Activated naive CD8-positive, alpha-beta T cell treated with anti-CD3 and anti-CD28 coated beads, Interleukin-2, amount 50 U/mL, for 24 hours (primary cell): ENCODE measurements at regions not wholly inside any gene's neighbourhood (a gene's known extent, or its start where the extent isn't known, plus 50 kb on each side); places are given as distances from the start of the nearest gene placed in this dataset.

Source experiments
- ATAC-seq: fragments of 150-1000 bp; cut with Tn5 transposase; one replicate; pipeline ENCODE4 v1.10.0; 2021
- DNase-seq: peaks from one replicate; pipeline ENCODE4 v3.0.0; 2021
- H3K27ac Mint-ChIP-seq: one replicate; pipeline ENCODE4 v1.8.0; 2021; ENCODE audit warnings: mild to moderate bottlenecking, mixed read lengths
- H3K27me3 Mint-ChIP-seq: one replicate; pipeline ENCODE4 v1.8.0; 2021; ENCODE audit warnings: mixed read lengths
- H3K36me3 Mint-ChIP-seq: one replicate; pipeline ENCODE4 v1.8.0; 2021; ENCODE audit warnings: low read depth, mixed read lengths
- H3K4me1 Mint-ChIP-seq: one replicate; pipeline ENCODE4 v1.8.0; 2021; ENCODE audit warnings: mixed read lengths
- H3K4me3 Mint-ChIP-seq: one replicate; pipeline ENCODE4 v1.8.0; 2021; ENCODE audit warnings: mild to moderate bottlenecking, moderate library complexity, mixed read lengths
- H3K9me3 Mint-ChIP-seq: one replicate; pipeline ENCODE4 v1.8.0; 2021; ENCODE audit warnings: mixed read lengths

DNA sequence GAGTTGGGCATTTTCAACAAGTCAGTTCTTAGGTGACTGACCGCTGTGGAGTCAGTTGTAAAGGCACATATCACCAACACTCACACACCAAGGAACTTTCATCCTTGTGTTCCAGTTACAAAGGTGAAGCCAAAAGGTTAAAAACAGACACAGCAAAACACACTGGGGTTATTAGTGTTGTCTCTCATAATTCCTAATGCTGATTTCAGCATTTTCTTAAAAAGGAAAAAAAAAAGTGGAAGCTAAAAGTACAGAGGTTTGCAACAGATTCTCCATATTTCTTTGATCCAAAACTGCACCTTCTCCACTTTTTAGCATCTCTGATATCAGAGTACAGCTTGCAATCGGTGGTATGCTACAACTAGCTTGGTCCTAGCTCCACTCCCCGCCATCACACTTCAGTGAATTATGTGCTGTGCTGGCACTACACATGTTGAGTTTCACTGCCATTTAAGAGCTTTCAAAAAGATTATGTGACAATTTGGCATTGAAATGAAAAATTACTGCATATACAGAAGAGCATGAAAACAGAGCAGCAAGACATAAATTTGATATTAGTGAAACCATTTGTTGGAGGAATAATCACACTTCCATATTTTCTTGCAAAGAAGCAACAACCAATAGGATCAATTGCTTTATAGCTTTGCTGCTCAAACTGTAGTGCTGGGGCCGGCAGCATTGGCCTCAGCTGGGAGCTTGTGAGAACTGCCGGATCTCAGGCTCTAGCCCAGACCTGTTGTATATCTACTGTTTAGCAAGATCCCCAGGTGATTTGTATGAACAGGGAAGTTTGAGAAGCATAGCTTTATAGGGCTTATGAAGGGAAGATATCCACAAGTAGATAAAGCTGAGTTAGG lies 62.3 kb upstream of the DAPL1 start:
- no peak for ATAC-seq

DNA sequence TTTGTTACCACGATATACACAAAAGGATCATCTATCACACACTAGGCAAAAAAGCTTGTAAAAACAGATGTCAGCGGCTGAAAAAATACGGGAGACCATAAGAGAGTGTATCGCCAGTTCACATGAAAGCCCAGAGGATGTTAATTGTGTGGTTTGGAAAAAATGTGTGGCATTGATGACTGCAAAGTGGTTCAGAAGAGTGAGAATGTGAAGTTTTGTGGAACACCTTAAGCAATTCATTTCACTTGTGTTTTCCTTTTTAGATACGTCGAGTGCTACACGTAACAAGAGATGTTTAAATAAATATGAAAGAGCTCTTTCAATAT lies 61.7 kb upstream of the DAPL1 start:
- no peak for ATAC-seq
- Mint-ChIP-seq H3K27me3 (no peaks in the 10 kb centered on the region), H3K4me1 (no peaks in the 10 kb centered on the region), H3K27ac (no peak overlapping the region), H3K36me3 (no peaks in the 10 kb centered on the region), H3K9me3 (no peaks in the 10 kb centered on the region), H3K4me3 (no peak overlapping the region)
- DNase-seq, result no peak

More for the DNA sequence above, 62.3 kb upstream of the DAPL1 start:
- DNase-seq, result no peak
- no peaks in the 10 kb centered on the region for H3K4me1 Mint-ChIP-seq
- no peak overlapping the region for H3K27ac Mint-ChIP-seq
- no peak overlapping the region for H3K4me3 Mint-ChIP-seq
- no peaks in the 10 kb centered on the region for H3K36me3 Mint-ChIP-seq
- H3K9me3 Mint-ChIP-seq, result no peaks in the 10 kb centered on the region
- H3K27me3 Mint-ChIP-seq, result peaks cover 1% of the 10 kb centered on the region

DNA sequence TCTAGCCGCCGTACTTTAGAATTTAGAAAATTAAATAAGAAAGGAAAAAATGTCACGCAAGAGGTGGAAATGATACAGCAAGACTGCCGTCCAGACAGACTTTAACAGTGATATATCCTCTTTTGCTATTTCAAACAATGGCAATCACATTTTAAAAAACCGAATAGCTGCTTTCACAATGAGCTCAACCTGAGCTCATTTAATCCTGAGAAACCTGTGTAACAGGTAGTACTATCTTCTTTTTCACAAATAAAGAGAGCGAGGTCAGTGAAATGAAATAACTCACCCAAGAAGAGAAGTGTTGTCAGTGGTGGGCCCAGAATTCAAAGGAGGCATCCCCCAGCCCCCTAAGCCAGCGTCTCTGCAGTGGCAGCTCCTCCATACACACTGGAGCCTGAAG lies 60.7 kb upstream of the DAPL1 start:
- no peak overlapping the region for H3K4me3 Mint-ChIP-seq
- H3K4me1 Mint-ChIP-seq, result no peaks in the 10 kb centered on the region
- no peaks in the 10 kb centered on the region for H3K9me3 Mint-ChIP-seq
- DNase-seq (no peak), ATAC-seq (no peak)
- H3K27me3 Mint-ChIP-seq, result no peaks in the 10 kb centered on the region
- H3K36me3 Mint-ChIP-seq, result no peaks in the 10 kb centered on the region
- no peak overlapping the region for H3K27ac Mint-ChIP-seq

DNA sequence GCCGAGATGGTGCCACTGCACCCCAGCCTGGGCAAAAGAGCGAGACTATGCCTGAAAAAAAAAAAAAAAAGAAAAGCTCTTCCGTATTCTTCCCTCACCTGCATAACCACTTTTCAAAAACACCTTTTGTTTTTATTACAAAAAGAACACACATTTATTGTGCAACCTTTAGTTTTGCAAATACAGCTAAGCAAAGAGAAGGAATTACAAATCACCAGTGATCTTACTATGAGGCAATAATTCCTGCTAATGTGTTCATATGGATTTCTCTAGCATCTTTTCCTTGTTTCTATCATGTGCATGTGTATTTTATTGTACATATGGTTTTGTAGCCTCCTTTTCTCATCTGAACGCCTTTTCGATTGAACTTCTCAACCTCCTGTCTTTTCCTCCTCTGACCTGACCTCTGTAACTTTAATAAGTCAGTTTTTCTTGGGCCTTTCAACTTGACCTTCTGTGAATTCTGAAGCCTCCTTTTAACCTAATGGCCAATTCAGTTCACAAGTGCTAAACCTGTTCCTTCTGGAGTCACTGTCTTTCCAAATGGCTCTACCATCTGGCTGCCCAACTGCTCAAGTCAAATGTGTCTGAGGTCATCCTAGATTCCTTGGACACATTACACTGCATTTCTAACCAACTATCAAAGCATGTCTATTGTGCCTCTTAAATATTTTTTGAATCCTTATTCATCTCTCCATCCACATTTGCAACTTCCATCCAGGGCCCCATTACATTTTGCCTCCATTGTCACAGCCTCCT lies 59.1 kb upstream of the DAPL1 start:
- no peak overlapping the region for H3K27ac Mint-ChIP-seq
- ATAC-seq, result no peak
- H3K9me3 Mint-ChIP-seq, result no peaks in the 10 kb centered on the region
- DNase-seq, result no peak
- no peaks in the 10 kb centered on the region for H3K36me3 Mint-ChIP-seq
- H3K4me1 Mint-ChIP-seq, result no peaks in the 10 kb centered on the region
- no peaks in the 10 kb centered on the region for H3K27me3 Mint-ChIP-seq
- H3K4me3 Mint-ChIP-seq, result no peak overlapping the region

DNA sequence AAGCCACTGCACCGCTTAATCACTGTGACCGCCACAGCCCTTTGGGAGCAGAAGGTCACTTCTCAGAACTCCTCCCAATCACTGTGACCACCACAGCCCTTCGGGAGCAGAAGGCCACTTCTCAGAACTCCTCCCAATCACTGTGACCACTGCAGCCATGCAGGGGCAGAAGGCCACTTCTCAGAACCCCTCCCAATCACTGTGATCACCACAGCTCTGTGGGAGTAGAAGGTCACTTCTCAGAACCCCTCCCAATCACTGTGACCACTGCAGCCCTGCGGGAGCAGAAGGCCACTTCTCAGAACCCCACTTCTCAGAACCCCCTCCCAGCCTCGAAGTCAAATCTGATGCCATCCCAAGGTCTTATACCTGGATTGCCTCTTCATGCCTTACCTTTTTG lies 56.8 kb upstream of the DAPL1 start:
- H3K27me3 Mint-ChIP-seq, result no peaks in the 10 kb centered on the region
- no peak for ATAC-seq

DNA sequence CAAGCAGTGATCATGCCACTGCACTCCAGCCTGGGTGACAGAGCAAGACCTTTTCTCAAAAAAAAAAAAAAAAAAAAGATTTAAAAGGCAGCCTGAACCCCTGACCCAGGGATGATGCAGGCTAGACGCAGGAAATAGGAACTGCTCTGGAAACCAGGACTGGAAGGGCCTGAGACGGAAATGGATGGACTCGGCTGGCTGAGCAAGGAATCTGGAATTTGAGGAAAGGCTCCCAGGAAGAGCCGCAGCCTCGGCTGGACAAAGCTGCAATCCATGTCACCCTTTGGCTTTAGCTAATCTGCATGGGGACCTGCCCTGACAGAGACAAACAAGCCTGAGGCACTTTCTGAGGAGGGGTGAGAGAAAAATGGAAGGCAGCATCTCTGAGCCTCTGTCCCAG lies 55.0 kb upstream of the DAPL1 start:
- no peak overlapping the region for H3K27ac Mint-ChIP-seq

More for the DNA sequence above, 56.8 kb upstream of the DAPL1 start:
- Mint-ChIP-seq H3K36me3 (no peaks in the 10 kb centered on the region), H3K27ac (no peak overlapping the region), H3K9me3 (no peaks in the 10 kb centered on the region), H3K4me1 (no peaks in the 10 kb centered on the region), H3K4me3 (no peak overlapping the region)
- DNase-seq, result no peak

DNA sequence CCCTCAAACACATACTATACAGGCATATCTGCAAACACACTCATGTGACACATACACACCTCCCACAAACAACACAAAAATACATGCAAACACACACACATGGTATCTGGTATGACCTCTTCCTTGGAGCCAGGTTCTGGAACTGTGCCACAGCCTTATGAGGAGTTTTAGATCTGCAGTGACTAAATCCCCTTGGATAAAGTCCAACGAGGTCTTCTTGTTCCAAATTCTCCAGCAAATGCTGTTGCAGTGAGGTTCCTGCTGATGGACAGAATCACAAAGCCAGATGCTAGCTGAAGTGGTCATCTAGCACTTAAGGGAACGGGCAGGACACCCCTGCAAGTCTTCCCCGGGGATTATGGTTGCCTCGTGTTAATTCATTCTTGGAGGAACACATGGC lies 54.5 kb upstream of the DAPL1 start:
- DNase-seq, result no peak
- no peak for ATAC-seq
- no peak overlapping the region for H3K4me3 Mint-ChIP-seq
- H3K36me3 Mint-ChIP-seq, result no peaks in the 10 kb centered on the region
- H3K27me3 Mint-ChIP-seq, result peaks cover 5% of the 10 kb centered on the region
- H3K4me1 Mint-ChIP-seq, result no peaks in the 10 kb centered on the region
- no peaks in the 10 kb centered on the region for H3K9me3 Mint-ChIP-seq
- no peak overlapping the region for H3K27ac Mint-ChIP-seq

More for the DNA sequence above, 55.0 kb upstream of the DAPL1 start:
- ATAC-seq (no peak), DNase-seq (no peak)
- no peaks in the 10 kb centered on the region for H3K36me3 Mint-ChIP-seq
- H3K27me3 Mint-ChIP-seq, result peaks cover under 1% of the 10 kb centered on the region
- H3K4me1 Mint-ChIP-seq, result no peaks in the 10 kb centered on the region
- no peak overlapping the region for H3K4me3 Mint-ChIP-seq
- no peaks in the 10 kb centered on the region for H3K9me3 Mint-ChIP-seq

DNA sequence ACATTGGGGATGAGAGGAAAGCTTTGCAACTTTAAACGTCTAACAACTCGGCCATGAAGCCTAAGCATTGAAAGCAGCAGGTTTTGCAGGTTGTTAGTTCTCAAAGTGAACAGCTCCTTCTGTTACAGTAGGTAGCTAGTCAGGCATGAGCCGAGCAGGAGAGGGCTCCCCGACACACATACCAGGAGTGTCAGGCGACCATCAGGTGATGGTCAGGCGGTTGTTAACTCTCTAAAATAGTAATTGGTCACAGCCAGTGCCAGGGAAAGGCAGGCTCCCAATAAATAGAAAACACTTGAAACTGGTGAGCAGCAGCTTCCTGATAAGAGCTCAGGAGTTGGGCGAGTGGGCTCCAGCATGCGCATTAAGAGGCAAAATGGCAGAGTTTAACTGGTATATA lies 53.5 kb upstream of the DAPL1 start:
- no peak for DNase-seq
- Mint-ChIP-seq H3K27ac (no peak overlapping the region), H3K36me3 (no peaks in the 10 kb centered on the region), H3K4me1 (no peaks in the 10 kb centered on the region), H3K27me3 (peaks cover 14% of the 10 kb centered on the region), H3K4me3 (no peak overlapping the region), H3K9me3 (no peaks in the 10 kb centered on the region)
- ATAC-seq, result no peak

DNA sequence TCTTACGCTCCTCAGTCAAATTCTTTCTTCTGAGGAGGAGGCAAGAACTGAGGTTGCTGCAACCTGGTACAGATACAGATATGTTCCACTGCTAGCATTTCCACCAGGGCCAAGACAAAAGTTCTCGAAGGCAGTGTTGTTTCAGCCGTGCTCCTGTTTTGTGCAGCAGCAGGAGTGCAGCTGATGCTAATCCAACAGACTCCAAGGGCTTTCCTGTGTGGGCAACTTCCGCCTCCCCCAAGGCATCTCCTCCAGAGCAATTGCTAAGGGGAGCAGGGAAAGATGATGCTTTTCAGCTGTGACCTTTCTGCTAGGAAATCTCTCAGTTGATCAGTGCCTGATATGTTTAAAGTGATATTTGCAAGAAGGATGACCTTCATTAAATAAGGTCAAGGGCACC lies 52.6 kb upstream of the DAPL1 start:
- Mint-ChIP-seq H3K4me3 (no peak overlapping the region), H3K4me1 (no peaks in the 10 kb centered on the region), H3K9me3 (no peaks in the 10 kb centered on the region), H3K36me3 (no peaks in the 10 kb centered on the region), H3K27me3 (peaks cover 19% of the 10 kb centered on the region), H3K27ac (no peak overlapping the region)
- ATAC-seq (no peak), DNase-seq (no peak)

DNA sequence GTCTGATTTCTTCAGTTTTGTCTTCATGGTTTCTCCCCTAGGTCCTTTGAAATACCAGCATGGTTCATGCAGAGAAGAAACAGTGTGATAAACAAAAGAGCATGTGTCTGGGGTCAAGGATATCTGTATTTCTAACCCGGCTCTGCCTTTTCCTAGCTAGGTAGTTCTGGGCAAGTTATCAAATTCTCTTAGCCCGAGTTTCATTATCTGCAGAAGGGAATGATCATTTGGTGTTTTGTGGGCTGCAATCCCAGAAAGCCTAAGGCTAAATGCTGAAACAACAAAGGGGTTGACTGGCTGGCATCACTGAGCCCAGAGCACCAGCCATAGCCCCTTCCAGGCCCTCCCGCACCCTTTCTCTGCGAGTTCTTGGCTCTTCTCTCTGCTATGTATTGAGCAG lies 51.7 kb upstream of the DAPL1 start:
- Mint-ChIP-seq H3K27me3 (peaks cover 23% of the 10 kb centered on the region), H3K9me3 (no peaks in the 10 kb centered on the region), H3K36me3 (no peaks in the 10 kb centered on the region), H3K4me1 (no peaks in the 10 kb centered on the region), H3K27ac (no peak overlapping the region), H3K4me3 (no peak overlapping the region)
- ATAC-seq (no peak), DNase-seq (no peak)

DNA sequence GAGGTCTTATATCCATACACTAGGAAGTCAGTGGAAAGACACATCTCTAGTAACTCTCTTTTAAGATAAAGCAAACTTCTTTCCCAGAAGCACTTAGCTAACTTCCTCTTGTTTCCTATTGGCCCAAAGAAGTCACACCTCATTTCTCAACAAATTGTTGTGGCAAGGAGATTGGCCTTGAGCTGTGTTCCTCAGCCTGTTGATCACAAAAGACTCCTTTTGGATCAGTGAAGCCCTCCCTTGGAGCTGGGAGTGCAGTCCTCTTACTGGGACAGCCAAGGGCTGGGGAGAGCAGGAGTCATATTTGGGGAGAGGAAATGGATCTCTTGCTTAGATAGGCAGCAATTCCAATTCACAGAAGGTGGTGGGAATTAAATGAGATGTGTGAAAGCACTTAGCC lies 51.2 kb upstream of the DAPL1 start:
- Mint-ChIP-seq H3K4me3 (no peak overlapping the region), H3K27ac (no peak overlapping the region), H3K4me1 (no peaks in the 10 kb centered on the region), H3K9me3 (no peaks in the 10 kb centered on the region), H3K27me3 (peaks cover 23% of the 10 kb centered on the region), H3K36me3 (no peaks in the 10 kb centered on the region)
- DNase-seq (no peak), ATAC-seq (no peak)

DNA sequence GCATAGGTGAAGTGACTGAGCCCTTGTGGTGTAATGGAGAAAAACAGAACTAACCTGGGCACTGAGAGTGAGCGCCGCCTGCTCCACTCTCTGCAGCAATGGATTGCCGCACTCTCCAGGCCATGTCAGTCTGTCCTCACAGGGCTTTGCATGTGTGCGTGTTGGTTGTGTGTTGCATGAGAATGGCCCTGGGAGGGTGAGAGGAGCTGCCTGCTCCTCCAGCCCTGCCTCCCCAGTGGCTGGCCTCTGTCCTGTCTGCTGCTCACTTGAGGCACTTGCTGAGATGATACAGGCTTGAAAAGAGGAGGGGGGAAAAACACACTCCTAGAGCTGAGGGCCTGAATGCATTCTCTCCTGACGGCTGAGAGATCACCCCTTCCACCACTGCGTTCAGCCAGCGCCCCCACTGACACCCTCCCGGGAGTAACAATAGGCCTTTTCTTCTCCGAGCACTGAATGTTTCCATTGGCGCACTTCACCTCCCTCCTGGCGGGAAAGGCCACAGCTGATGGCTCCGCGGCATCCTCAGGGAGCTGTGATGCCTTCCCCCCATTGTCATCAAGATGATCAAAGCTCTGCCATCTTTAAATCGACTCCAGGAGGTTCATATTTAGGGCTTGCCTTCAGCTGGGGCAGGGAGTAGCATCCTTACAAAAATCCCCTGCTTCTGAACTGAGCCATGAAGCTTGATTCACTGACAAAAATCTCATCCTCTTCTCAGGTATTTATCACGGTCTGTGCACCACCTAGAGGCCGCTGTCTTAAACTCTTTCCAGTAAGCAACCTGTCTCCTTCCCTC lies 49.9 kb upstream of the DAPL1 start:
- Mint-ChIP-seq H3K27me3 (peaks cover 23% of the 10 kb centered on the region), H3K36me3 (no peaks in the 10 kb centered on the region), H3K4me1 (no peaks in the 10 kb centered on the region), H3K4me3 (no peak overlapping the region), H3K27ac (no peak overlapping the region), H3K9me3 (no peaks in the 10 kb centered on the region)
- DNase-seq (peak; percentile 28), ATAC-seq (peak; percentile 38)
